Pons (tissue), 1 donor: ENCODE measurements at regions not wholly inside any gene's neighbourhood (a gene's known extent, or its start where the extent isn't known, plus 50 kb on each side); places are given as distances from the start of the nearest gene placed in this dataset.
A peak's percentile ranks its signal among the peaks of the same experiment; 100 is the strongest.

Source experiments
- DNase-seq: peaks from one replicate; pipeline ENCODE4 v3.0.0-alpha.2; 2016; ENCODE audit warnings: low spot score

- DNase-seq, result no peak
Observed at GRCh38 chr15:62803856-62804400, 238.6 kb upstream of the TPM1 start.

DNA sequence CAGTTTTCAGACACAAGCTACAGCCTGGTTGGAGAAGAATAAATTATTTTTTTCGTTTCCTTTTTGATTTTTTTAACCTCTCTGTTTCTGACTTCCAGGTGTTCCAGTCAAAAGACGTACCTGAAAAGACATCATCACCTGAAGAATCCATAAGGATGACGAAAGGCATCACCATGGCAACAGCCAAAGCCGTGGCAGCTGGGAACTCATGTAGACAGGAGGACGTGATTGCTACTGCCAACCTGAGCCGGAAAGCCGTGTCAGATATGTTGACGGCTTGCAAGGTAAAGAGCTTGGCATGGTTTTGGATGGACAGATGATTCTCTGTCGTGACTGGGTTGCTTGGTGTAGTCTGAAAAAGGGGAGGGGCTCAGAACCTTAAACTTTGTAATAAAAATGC lies 237.0 kb upstream of the TPM1 start:
- no peak for DNase-seq

GRCh38 chr15:62807539-62808130 lies 234.9 kb upstream of the TPM1 start:
- no peak for DNase-seq

- no peak for DNase-seq
Observed at GRCh38 chr15:62809115-62809967, 233.2 kb upstream of the TPM1 start.

GRCh38 chr15:62809968-62810260 lies 232.6 kb upstream of the TPM1 start:
- no peak for DNase-seq

GRCh38 chr15:62812515-62812835 lies 230.1 kb upstream of the TPM1 start:
- DNase-seq, result no peak

DNA sequence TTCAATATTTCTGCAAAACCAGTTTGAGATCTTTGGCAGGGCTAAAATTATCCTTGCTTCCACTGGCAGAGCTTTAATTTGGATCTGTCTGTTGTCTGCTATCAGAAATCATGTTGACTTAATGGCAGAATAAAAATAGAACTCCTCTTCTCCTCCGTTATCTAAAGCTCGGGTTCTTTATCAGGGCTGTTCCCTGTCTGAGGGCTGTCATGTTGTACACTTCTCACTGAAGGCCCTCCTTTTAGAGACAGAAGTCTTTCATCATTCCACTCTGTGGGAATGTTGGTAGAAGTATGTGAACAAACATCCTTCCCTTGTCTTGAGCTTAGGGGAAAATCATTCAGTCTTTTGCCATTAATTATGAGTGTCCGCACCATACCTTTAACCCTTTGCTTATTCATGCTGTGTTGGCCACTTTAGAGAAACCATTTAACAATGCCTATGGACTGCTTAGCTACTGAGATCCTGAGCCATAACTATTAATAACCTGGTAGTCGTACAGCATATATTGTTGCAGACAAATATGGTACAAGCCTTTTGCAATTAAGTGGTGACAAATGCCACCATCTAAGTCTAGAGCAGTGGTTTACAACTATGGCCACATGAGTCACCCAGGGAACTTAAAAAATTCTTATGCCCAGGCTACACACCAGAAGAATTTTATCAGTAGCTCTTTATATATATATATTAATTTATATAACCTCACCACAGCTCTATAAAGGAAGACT lies 226.0 kb upstream of the TPM1 start:
- DNase-seq, result no peak

GRCh38 chr15:62818691-62819090 lies 223.9 kb upstream of the TPM1 start:
- no peak for DNase-seq

DNA sequence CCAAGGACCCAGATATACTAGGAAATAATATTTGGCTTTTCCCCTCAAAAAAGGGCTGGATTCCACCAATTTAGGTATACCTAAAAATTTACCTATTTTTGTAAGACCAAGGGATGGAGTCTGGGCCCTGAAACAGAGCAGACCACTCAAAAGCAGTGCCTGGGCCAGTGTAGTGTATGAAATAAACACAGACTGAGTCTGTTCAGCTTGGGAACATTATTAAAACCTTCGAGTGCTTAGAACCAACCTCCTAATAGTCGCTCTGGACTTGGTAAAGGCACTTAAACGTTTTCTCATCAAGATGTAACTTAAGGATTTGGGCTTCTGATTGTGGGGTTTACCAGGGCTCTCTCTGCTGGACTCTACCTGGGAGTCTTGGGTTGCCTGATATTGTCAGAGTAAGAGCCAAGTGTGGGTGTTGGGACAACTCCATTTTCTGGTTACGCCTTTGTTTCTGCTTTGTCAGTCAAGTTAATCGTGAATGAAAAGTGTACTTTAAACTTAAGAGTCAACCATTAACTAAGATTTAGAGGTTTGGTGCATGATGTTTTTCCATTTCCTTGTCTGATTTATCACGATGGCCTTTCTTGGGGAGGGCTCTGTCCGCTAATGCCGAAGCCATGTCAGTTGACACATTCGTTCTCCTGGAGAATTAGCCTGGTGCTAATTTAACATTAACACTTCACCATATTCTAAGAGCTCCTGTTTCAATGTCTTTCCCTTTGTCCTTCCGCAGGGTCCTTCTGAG lies 221.0 kb upstream of the TPM1 start:
- DNase-seq, result no peak

DNA sequence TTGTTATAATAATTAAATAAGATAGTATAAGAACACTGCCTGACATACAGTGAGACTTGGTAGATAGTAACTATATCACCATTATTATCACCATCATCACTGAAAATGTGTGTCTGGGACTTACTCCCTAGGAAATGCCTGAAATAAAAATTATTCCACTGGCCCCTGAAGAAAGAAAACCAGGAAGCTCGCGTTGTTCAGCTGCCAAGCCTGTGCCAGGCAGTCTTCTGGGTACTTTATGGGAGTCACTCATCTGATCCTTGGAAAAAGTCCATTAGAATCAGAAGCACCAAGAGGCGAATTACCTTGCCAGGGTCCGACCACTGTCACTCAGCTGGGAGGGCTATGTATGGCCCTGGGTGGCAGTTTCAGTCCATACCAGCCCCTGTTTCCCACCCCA lies 220.3 kb upstream of the TPM1 start:
- no peak for DNase-seq

DNA sequence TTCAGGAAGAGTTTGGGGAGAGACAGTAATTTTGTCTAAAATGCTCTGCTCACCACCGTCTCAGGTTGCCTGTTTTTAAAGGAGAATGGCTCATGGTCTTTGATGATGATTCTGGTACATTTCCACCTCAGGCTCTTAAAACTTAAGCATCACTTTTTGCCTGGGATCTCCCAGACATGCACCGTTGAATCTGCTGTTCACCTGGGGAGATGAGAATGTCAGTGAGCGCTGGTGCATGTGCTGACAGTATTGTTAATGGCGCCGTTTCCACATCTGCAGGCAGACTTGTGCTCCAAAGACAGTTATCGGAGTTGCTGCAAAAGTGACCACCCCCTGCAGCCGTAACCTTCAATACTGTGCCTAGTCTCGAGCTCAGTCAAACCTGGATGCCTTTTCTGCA lies 219.0 kb upstream of the TPM1 start:
- no peak for DNase-seq

- DNase-seq, result no peak
Observed at GRCh38 chr15:62824111-62825015, 218.2 kb upstream of the TPM1 start.

- DNase-seq, result peak; percentile 19
Observed at GRCh38 chr15:62825191-62825590, 217.4 kb upstream of the TPM1 start.

GRCh38 chr15:62826561-62826960 lies 216.0 kb upstream of the TPM1 start:
- DNase-seq, result no peak

DNA sequence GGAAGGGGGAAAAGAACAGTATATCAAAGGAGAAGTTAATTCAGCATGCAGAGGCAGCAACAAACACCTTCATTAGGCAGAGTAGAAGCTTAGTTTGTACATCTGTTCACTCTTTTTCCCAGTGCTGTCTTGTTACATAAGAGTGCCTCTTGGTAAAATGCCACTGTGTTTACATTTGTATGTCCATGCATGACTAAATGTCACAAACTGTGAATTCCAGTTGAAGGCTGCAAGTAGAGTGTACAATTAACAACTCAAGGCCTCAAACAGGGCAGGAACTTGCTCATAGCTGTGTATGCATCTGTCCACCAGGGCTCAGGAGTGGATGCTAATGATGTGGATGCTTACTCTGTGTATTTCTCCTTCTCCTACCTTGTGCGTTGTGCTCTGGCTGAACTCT lies 214.2 kb upstream of the TPM1 start:
- DNase-seq, result peak; percentile 5

GRCh38 chr15:62832231-62832630 lies 210.3 kb upstream of the TPM1 start:
- DNase-seq, result no peak

- DNase-seq, result no peak
Observed at GRCh38 chr15:62833646-62834045, 208.9 kb upstream of the TPM1 start.

DNA sequence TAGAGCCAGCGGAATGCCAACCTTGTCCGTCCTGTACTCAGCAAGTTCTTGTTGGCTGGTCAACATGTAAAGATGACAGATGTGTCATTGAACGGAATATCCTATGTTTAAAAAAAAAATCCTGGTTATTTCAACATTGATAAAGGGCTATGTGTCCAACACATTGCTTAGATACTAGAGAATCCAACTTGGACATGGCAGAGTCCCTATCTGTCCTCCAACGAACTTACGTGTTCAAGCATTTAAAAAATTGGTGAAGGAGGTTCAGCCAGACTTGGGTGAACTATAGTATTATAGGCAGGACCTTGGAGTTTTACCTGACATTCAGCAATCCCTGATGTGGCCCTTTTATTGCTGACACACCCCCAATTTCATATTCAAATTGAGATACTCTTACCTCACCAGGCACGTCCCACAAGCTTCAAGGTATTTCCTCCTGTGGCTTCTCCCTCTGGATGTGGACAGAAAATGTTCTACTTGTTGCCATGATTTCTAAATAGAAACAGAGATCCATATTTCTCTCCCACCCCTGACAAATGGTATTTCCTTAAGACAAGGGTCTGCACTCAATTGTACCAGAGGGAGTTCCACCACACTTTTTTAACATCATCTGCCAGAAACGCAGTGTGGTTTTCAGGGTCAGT lies 207.7 kb upstream of the TPM1 start:
- no peak for DNase-seq

- no peak for DNase-seq
Observed at GRCh38 chr15:62835351-62835750, 207.2 kb upstream of the TPM1 start.

DNA sequence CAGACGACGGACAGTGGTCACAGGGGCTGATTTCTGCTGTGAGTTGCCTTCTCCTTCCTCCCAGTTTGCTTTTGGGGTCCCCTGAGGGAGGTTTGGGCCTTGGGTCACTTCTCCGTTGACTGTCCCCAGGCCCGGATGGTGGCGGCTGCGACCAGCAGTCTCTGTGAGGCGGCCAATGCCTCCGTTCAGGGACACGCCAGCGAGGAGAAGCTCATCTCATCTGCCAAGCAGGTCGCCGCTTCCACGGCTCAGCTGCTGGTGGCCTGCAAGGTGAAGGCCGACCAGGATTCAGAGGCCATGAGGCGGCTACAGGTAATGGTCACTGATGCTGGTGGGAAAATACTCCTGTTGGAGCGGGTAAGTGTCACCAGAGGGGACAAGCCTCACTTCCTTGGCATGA lies 206.8 kb upstream of the TPM1 start:
- DNase-seq, result no peak
